Activated CD8-positive, alpha-beta memory T cell treated with anti-CD3 and anti-CD28 coated beads, Interleukin-2, amount 50 U/mL, for 48 hours (primary cell): ENCODE measurements at regions not wholly inside any gene's neighbourhood (a gene's known extent, or its start where the extent isn't known, plus 50 kb on each side); places are given as distances from the start of the nearest gene placed in this dataset.
"Not testable (repeated sequence)": the region's sequence is repeated elsewhere in the genome, so short reads cannot be mapped to it uniquely, and the experiment has no call there.

Experiments used
- DNase-seq: peaks from one replicate; pipeline ENCODE4 v3.0.0-alpha.2; 2020

DNA sequence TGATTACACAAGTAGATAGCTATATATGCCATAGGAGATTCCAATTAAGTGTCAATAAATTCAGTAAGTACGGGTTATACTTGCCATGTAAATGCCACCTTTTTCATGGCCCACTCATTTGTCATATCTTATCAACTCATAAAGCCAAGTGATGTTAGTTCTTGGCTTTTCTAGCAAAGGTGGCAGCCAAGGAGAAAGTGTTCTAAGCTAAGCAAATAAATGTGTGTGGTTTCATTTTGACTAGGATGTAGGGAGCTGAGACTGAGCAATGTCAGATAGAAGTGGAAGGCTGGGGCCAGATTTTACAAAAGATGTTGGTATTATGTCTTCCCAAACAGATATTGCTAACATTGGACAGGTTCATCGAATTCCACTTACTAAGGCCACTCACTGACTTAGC lies 952.0 kb downstream of the SLC4A3 start:
- no peak for DNase-seq

- no peak for DNase-seq
Measured at GRCh38 chr2:220580113-220580512, 952.7 kb downstream of the SLC4A3 start.

DNA sequence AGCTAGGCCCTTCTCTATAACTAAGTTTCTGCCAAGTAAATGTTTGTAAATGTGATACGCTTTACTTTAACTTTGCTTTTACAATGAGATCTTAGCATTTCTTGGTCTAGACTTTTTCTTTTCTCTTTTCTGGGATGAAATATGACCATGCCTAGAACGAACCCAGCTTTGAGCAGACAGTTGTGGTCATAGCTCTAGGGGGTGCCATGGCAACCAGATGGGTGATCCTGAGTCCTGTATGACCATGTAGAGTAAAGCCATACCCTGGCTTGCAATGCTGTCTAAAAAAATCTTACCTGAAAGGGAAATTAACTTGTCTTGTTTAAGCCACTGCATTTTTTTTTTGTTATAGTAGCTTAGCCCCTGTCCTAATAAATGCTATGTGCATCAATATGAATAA lies 956.3 kb downstream of the SLC4A3 start:
- DNase-seq: no peak

DNA sequence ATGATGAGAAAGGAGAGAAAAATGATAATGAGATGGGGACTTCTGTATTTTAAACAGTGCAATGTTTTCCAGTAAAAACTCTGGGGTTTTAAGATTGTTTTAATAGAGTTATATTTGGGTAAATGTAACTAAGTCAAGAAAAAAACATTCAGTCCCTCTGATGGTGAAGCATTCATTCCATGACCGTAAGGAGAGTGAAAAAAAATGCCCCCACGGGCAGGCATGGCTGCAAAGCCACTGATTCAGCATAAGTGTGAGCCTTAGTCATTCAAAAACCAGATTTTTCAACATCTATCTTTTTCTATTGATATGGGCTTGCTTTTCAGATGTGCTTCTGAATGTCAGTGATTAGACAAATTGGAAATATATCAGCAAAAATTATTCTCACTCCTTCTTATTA lies 957.8 kb downstream of the SLC4A3 start:
- DNase-seq: no peak

GRCh38 chr2:220586980-220587530 lies 959.6 kb downstream of the SLC4A3 start:
- DNase-seq: no peak

- no peak for DNase-seq
Measured at GRCh38 chr2:220588148-220588547, 960.7 kb downstream of the SLC4A3 start.

GRCh38 chr2:220590476-220590875 lies 963.0 kb downstream of the SLC4A3 start:
- DNase-seq: no peak

GRCh38 chr2:220593526-220593925 lies 966.1 kb downstream of the SLC4A3 start:
- DNase-seq: no peak

GRCh38 chr2:220601674-220602073 lies 970.4 kb downstream of the EPHA4 start:
- no peak for DNase-seq

DNA sequence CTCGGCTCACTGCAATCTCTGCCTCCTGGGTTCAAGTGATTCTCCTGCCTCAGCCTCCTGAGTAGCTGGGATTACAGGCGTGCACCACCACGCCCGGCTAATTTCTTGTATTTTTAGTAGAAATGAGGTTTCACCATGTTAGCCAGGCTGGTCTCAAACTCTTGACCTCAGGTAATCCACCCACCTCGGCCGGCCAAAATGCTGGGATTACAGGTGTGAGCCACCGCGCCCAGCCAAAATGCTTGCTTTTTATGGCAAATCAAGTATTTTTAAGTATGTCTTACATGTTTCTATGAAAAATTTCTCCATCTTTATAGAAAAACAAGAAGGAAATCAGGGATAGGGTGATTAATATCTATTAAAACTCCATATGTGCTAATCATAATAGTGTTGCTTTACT lies 959.1 kb downstream of the EPHA4 start:
- DNase-seq: not testable (repeated sequence)

DNA sequence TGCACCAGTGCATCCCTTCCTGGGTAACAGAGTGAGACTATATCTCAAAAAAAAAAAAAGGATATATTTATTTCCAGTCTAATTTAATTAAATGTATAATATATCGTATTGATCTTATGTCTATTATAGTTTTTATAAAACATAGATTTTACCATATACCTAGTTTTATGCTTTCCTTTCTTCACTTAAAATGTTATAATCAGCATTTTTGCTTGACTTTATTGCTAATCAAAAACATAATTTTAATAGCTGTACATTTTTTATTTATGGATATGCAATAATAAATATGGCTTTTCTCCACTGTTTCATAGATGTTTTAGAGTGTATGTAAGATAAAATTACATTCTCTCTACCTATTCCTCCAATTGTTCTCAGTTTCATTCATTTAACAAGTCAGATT lies 958.0 kb downstream of the EPHA4 start:
- no peak for DNase-seq

GRCh38 chr2:220619525-220620220 lies 952.4 kb downstream of the EPHA4 start:
- DNase-seq: no peak

DNA sequence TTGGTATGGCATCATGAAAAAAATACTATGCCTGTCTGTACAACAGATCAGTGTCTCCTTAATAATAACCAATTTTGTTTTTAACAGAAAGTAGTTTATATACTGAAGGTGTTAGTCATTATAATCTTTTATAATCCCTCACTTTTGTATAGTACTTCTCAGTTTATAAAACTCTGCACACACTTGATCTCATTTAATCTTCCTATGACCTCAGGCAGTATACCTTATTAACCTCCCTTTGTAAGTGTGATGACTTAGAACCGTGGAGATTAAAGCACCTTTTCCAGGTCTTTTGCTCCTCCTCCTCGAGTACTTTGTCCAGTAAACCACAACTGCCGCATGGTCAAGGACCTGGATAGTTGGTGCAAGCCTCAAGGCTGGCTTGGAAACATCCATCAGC lies 945.5 kb downstream of the EPHA4 start:
- no peak for DNase-seq

- no peak for DNase-seq
Measured at GRCh38 chr2:220628252-220628651, 943.9 kb downstream of the EPHA4 start.

DNA sequence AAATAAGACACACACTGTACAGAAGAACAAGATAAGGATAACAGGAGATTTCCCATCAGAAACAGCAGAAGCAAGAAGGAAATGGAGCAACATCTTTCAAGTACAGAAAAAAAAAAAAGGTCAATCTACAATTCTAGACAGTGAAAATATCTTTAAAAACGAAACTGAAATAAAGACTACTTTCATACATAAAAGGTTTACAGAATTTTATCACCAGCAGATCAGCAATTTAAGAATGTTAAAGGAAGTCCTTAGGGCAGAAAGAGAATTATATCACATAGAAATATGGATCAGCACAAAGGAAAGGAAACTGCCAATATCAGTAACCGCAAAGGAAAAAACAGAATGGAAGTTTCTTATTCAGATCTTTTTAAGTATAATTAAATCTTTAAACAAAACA lies 931.0 kb downstream of the EPHA4 start:
- DNase-seq: no peak

DNA sequence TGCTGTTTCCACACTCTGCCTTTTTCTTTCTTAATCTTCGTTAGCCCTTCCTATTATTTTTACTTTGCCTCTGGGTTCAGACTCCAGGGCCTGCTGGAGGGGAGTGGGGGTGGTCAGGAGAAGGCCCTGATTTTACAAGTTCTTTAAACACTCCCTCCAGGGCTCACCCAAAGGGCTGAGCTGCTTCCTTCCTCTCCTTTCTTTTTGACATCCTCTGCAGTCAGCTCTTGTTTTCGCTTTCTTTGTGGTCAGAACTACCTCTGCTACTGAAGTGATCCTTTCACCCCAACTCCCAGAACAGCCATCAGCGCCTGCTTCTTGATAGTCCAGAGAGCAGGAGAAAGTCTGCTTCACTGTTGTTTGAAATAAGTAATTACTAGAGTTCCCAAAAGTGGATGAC lies 925.7 kb downstream of the EPHA4 start:
- DNase-seq: no peak

- no peak for DNase-seq
Measured at GRCh38 chr2:220648628-220649027, 923.5 kb downstream of the EPHA4 start.

- DNase-seq: no peak
Measured at GRCh38 chr2:220653776-220654175, 918.3 kb downstream of the EPHA4 start.

DNA sequence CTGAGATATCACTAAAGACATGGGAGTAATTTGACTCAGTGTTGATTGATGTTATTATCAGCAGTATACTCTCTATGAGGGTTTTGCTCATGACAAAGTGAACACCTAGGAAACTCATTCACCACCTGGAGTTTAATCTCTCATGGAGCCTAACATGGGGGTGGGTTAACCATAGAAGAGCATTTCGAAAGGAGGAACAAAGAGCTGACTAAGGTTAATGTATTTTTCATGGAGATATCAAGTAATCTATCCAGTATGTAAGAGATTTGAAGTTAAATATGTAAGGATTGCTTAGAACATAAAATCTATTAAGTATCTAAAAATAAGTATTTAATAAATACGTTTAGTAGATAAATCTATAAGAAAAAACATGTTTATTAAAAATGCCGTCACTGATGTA lies 917.8 kb downstream of the EPHA4 start:
- DNase-seq: no peak

DNA sequence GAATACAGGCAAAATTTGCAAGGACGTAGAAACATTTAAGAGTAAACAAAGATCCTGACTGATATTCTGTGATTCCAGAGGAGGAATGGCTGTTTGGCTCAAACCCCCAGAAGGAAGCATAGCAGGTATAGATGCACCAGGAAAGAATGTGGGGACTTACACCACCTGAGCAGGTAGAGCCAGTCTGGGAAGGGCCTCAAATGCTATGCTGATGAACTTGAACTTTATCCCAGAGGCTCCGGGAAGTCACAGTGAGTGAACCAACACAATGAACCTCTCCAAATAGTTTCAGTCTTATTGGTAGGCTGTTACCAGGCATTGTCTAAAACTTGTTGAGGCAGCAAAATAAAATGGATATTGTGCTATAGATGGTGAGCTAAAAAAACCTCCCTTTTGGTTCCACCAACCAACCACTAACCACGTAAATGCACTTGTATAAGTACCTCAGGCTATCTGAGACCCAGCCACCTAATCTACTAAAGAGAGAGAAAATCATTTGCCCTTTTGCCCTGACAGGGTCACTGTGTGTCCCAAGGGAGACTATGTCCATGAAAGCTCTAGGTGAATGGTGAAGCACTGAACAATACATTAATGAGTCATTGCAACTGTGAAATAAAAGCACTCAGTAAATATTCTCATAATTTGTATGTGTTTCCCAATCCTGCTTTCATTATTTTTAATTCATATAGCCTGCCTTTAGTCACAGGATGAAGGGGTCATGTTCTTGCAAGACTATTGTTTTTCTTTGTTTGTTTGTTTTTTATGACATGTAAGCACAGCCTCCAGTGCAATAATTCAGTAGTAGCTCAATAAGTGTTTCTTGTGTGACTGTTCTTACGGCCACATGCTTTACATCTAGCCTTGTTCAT lies 911.6 kb downstream of the EPHA4 start:
- DNase-seq: no peak

- no peak for DNase-seq
Measured at GRCh38 chr2:220662431-220662830, 909.7 kb downstream of the EPHA4 start.

DNA sequence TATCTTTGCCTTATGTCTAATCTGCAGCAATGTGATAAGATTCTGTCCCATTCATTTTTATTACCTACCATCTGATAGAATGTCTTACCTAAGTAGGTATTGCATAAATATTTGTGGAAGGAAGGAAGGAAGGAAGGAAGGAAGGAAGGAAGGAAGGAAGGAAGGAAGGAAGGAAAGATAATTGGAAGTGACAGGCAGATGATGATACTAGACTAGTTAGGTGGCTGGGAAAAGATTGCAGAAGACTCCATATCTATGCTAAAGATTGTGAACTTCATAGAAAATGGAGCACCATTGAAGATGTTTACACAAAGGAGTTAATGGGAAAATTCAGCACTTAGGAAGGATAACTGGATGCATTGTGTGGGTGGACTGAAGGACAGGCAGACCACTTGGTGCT lies 909.0 kb downstream of the EPHA4 start:
- no peak for DNase-seq

- DNase-seq: no peak
Measured at GRCh38 chr2:220664272-220665107, 907.6 kb downstream of the EPHA4 start.
